Hepatocyte (in vitro differentiated cells): ENCODE measurements at regions not wholly inside any gene's neighbourhood (a gene's known extent, or its start where the extent isn't known, plus 50 kb on each side); places are given as distances from the start of the nearest gene placed in this dataset.

ENCODE experiments used
- DNase-seq: peaks from one replicate; pipeline ENCODE4 v3.0.0-alpha.2; 2016; ENCODE audit warnings: low spot score
- H2AFZ ChIP-seq: fragments of 200-600 bp; sonication (generic); 2 replicates; pipeline ENCODE4 v1.6.0; 2016; ENCODE audit warnings: antibody characterized with exemption, mild to moderate bottlenecking
- H3K27ac ChIP-seq: fragments of 200-600 bp; sonication (generic); 2 replicates; pipeline ENCODE4 v1.5.1; 2016; ENCODE audit warnings: mild to moderate bottlenecking
- H3K27me3 ChIP-seq: fragments of 200-600 bp; sonication (generic); 2 replicates; pipeline ENCODE4 v1.6.1; 2016
- H3K36me3 ChIP-seq: fragments of 200-600 bp; sonication (generic); replicated peaks from 2 replicates; pipeline ENCODE4 v1.5.1; 2016; ENCODE audit warnings: low read depth; ENCODE audit not compliant: insufficient read depth
- H3K4me1 ChIP-seq: fragments of 200-600 bp; sonication (generic); 2 replicates; pipeline ENCODE4 v1.5.1; 2016; ENCODE audit warnings: mild to moderate bottlenecking, moderate library complexity; ENCODE audit not compliant: insufficient read depth
- H3K4me2 ChIP-seq: fragments of 200-600 bp; sonication (generic); 2 replicates; pipeline ENCODE4 v1.6.0; 2016
- H3K4me3 ChIP-seq: fragments of 200-600 bp; sonication (generic); 2 replicates; pipeline ENCODE4 v1.5.1; 2016; ENCODE audit warnings: mild to moderate bottlenecking
- H3K79me2 ChIP-seq: fragments of 200-600 bp; sonication (generic); 2 replicates; pipeline ENCODE4 v1.6.0; 2017; ENCODE audit warnings: mild to moderate bottlenecking
- H3K9me2 ChIP-seq: fragments of 200-600 bp; sonication (generic); replicated peaks from 2 replicates; pipeline ENCODE4 v1.6.0; 2017; ENCODE audit warnings: mild to moderate bottlenecking; ENCODE audit not compliant: insufficient read depth
- H3K9me3 ChIP-seq: fragments of 200-600 bp; sonication (generic); 2 replicates; pipeline ENCODE4 v1.5.1; 2016; ENCODE audit warnings: low read depth, mild to moderate bottlenecking
- H4K20me1 ChIP-seq: fragments of 200-600 bp; sonication (generic); 2 replicates; pipeline ENCODE4 v1.6.0; 2016; ENCODE audit warnings: mild to moderate bottlenecking; ENCODE audit not compliant: insufficient read depth, poor library complexity, severe bottlenecking
- EZH2 ChIP-seq: fragments of 200-600 bp; sonication (generic); IDR thresholded peaks from 2 replicates; pipeline ENCODE4 v1.6.1; 2016; ENCODE audit warnings: antibody characterized with exemption, mild to moderate bottlenecking, borderline replicate concordance
- EZH2phosphoT487 ChIP-seq: fragments of 200-600 bp; sonication (generic); IDR thresholded peaks from one replicate; pipeline ENCODE4 v1.6.1; 2018; ENCODE audit warnings: antibody characterized with exemption, mild to moderate bottlenecking, low read depth, moderate library complexity; ENCODE audit not compliant: unreplicated experiment, severe bottlenecking
- WGBS: methylation state at CpG from one replicate; pipeline ENCODE4 v1.1.6; 2016; ENCODE audit warnings: low lambda C conversion rate; ENCODE audit errors: missing lambda C conversion rate; 5-methylcytosine and 5-hydroxymethylcytosine counted together
- TF ChIP-seq, protein P1 (sequence below): fragments of 200-600 bp; sonication (generic); IDR thresholded peaks from 2 replicates; pipeline ENCODE4 v1.5.1; 2016; ENCODE audit warnings: antibody characterized with exemption, mild to moderate bottlenecking; ENCODE audit not compliant: poor library complexity

GRCh38 chr12:25818596-25819390 is 139.7 kb upstream of the RASSF8 start:
- Histone ChIP-seq H3K4me2 (no peak overlapping the region), H3K9me3 (no peaks in the 10 kb centered on the region), H3K27ac (no peak overlapping the region), H3K9me2 (no peaks in the 10 kb centered on the region), H3K4me1 (no peaks in the 10 kb centered on the region), H4K20me1 (no peaks in the 10 kb centered on the region), H2AFZ (no peak overlapping the region), H3K27me3 (no peaks in the 10 kb centered on the region), H3K36me3 (no peaks in the 10 kb centered on the region), H3K79me2 (no peaks in the 10 kb centered on the region), H3K4me3 (no peak overlapping the region)
- no peak for DNase-seq
- TF ChIP-seq, protein P1, sequence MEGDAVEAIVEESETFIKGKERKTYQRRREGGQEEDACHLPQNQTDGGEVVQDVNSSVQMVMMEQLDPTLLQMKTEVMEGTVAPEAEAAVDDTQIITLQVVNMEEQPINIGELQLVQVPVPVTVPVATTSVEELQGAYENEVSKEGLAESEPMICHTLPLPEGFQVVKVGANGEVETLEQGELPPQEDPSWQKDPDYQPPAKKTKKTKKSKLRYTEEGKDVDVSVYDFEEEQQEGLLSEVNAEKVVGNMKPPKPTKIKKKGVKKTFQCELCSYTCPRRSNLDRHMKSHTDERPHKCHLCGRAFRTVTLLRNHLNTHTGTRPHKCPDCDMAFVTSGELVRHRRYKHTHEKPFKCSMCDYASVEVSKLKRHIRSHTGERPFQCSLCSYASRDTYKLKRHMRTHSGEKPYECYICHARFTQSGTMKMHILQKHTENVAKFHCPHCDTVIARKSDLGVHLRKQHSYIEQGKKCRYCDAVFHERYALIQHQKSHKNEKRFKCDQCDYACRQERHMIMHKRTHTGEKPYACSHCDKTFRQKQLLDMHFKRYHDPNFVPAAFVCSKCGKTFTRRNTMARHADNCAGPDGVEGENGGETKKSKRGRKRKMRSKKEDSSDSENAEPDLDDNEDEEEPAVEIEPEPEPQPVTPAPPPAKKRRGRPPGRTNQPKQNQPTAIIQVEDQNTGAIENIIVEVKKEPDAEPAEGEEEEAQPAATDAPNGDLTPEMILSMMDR = no peak
- TF ChIP-seq EZH2 (no peak), EZH2phosphoT487 (no peak)

DNA sequence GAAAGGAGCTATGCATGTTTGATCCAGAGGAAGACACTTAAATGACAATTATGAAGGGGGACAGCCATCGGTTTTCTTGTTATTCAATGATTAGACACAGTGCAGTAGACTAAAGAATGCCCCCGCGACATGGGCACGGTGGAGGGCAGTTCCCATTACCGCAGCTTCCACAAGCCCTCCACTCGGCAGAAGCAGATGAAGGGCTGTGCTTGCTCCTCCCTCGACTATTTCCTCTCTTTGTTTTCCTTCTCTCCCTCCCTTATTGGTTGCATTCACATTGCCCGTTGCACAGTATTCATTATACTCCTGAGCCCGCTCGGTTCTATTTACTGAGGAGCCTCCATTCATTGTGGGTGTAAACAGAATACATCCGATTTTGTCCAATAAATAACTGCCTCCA is 138.8 kb upstream of the RASSF8 start:
- no peaks in the 10 kb centered on the region for H3K9me2 ChIP-seq
- H3K4me1 ChIP-seq = no peaks in the 10 kb centered on the region
- H3K4me2 ChIP-seq = no peak overlapping the region
- no peak overlapping the region for H2AFZ ChIP-seq
- no peak overlapping the region for H3K27ac ChIP-seq
- H3K4me3 ChIP-seq = no peak overlapping the region
- H3K36me3 ChIP-seq = no peaks in the 10 kb centered on the region
- 76% methylated on average over 11 of the region's 11 CpGs for WGBS
- H4K20me1 ChIP-seq = no peaks in the 10 kb centered on the region
- TF ChIP-seq EZH2 (no peak), EZH2phosphoT487 (no peak)
- TF ChIP-seq, protein P1 = no peak
- H3K9me3 ChIP-seq = no peaks in the 10 kb centered on the region
- no peaks in the 10 kb centered on the region for H3K79me2 ChIP-seq
- no peak for DNase-seq
- no peaks in the 10 kb centered on the region for H3K27me3 ChIP-seq

- no peak overlapping the region for H3K4me3 ChIP-seq
- H3K79me2 ChIP-seq = no peaks in the 10 kb centered on the region
- H3K36me3 ChIP-seq = no peaks in the 10 kb centered on the region
- H2AFZ ChIP-seq = no peak overlapping the region
- H3K27me3 ChIP-seq = no peaks in the 10 kb centered on the region
- DNase-seq = no peak
- no peaks in the 10 kb centered on the region for H3K9me3 ChIP-seq
- no peaks in the 10 kb centered on the region for H3K4me1 ChIP-seq
- 85% methylated on average over 3 of the region's 3 CpGs for WGBS
- no peak overlapping the region for H3K4me2 ChIP-seq
- H3K27ac ChIP-seq = no peak overlapping the region
- H4K20me1 ChIP-seq = no peaks in the 10 kb centered on the region
- TF ChIP-seq, protein P1 = no peak
- H3K9me2 ChIP-seq = no peaks in the 10 kb centered on the region
Measured at GRCh38 chr12:25822281-25822680, 136.2 kb upstream of the RASSF8 start.
